ENCODE measurements at regions not wholly inside any gene's neighbourhood (a gene's known extent, or its start where the extent isn't known, plus 50 kb on each side); places are given as distances from the start of the nearest gene placed in this dataset.

- no peak for DNase-seq (ENCODE audit: low spot score)
Measured at GRCh38 chr4:62344474-62344873, 1144.3 kb downstream of the ADGRL3 start.

GRCh38 chr4:62342346-62342745, 1142.2 kb downstream of the ADGRL3 start:
- DNase-seq (ENCODE audit: low spot score), result no peak

- no peak for DNase-seq (ENCODE audit: low spot score)
Measured at GRCh38 chr4:62328526-62328925, 1128.4 kb downstream of the ADGRL3 start.

- DNase-seq (ENCODE audit: low spot score), result no peak
Measured at GRCh38 chr4:62327612-62328297, 1127.6 kb downstream of the ADGRL3 start.

GRCh38 chr4:62324215-62324614, 1124.1 kb downstream of the ADGRL3 start:
- DNase-seq (ENCODE audit: low spot score), result peak; percentile 3

- DNase-seq (ENCODE audit: low spot score), result no peak
Measured at GRCh38 chr4:62320612-62321011, 1120.5 kb downstream of the ADGRL3 start.

- no peak for DNase-seq (ENCODE audit: low spot score)
Measured at GRCh38 chr4:62302710-62303109, 1102.6 kb downstream of the ADGRL3 start.

- DNase-seq (ENCODE audit: low spot score), result no peak
Measured at GRCh38 chr4:62301500-62301899, 1101.4 kb downstream of the ADGRL3 start.

GRCh38 chr4:62293551-62293950, 1093.4 kb downstream of the ADGRL3 start:
- DNase-seq (ENCODE audit: low spot score), result no peak

- DNase-seq (ENCODE audit: low spot score), result no peak
Measured at GRCh38 chr4:62292911-62293310, 1092.8 kb downstream of the ADGRL3 start.

- DNase-seq (ENCODE audit: low spot score), result no peak
Measured at GRCh38 chr4:62288808-62289541, 1088.8 kb downstream of the ADGRL3 start.

- no peak for DNase-seq (ENCODE audit: low spot score)
Measured at GRCh38 chr4:62285026-62285425, 1084.9 kb downstream of the ADGRL3 start.

GRCh38 chr4:62279689-62280088, 1079.6 kb downstream of the ADGRL3 start:
- no peak for DNase-seq (ENCODE audit: low spot score)

GRCh38 chr4:62275470-62275869, 1075.3 kb downstream of the ADGRL3 start:
- DNase-seq (ENCODE audit: low spot score), result no peak

- no peak for DNase-seq (ENCODE audit: low spot score)
Measured at GRCh38 chr4:62274782-62275181, 1074.7 kb downstream of the ADGRL3 start.

GRCh38 chr4:62271107-62271506, 1071.0 kb downstream of the ADGRL3 start:
- no peak for DNase-seq (ENCODE audit: low spot score)

- DNase-seq (ENCODE audit: low spot score), result no peak
Measured at GRCh38 chr4:62269918-62270317, 1069.8 kb downstream of the ADGRL3 start.

- DNase-seq (ENCODE audit: low spot score), result no peak
Measured at GRCh38 chr4:62263454-62263853, 1063.3 kb downstream of the ADGRL3 start.

GRCh38 chr4:62262676-62263075, 1062.5 kb downstream of the ADGRL3 start:
- DNase-seq (ENCODE audit: low spot score), result no peak

GRCh38 chr4:62260254-62260653, 1060.1 kb downstream of the ADGRL3 start:
- DNase-seq (ENCODE audit: low spot score), result no peak

- DNase-seq (ENCODE audit: low spot score), result no peak
Measured at GRCh38 chr4:62256479-62256878, 1056.4 kb downstream of the ADGRL3 start.

GRCh38 chr4:62252728-62253127, 1052.6 kb downstream of the ADGRL3 start:
- DNase-seq (ENCODE audit: low spot score), result no peak

GRCh38 chr4:62250100-62250499, 1050.0 kb downstream of the ADGRL3 start:
- DNase-seq (ENCODE audit: low spot score), result no peak

- peak; percentile 14 for DNase-seq (ENCODE audit: low spot score)
Measured at GRCh38 chr4:62243895-62244294, 1043.8 kb downstream of the ADGRL3 start.

All from pons (tissue), 1 donor.